ENCODE measurements at regions not wholly inside any gene's neighbourhood (a gene's known extent, or its start where the extent isn't known, plus 50 kb on each side); places are given as distances from the start of the nearest gene placed in this dataset.

DNA sequence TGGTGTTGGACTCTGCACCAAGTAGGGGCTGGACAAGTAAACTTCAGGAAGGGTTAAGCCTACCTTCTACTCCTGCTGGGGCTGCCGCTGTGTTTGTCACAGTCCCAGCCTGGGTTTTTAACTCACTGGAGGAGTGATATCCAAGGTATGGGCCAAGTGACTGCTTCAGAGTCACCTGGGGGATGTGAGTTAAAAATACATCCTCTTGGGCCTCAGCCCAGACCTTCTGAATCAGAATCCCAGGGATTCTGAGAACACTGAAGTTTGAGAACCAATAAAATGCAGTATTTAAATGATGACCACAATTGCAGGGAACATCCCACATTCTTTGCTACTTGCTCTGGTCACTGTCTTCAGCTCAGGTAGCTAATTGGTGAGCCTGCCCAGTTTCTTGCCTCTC lies 95.1 kb upstream of the DNAH5 start:
- Histone ChIP-seq H3K27ac (ENCODE audit: control insufficient read depth, insufficient read depth) (no peak overlapping the region), H2AFZ (ENCODE audit: control insufficient read depth, low read depth, low read length) (no peak overlapping the region), H3K4me2 (ENCODE audit: control insufficient read depth, insufficient read depth) (no peak overlapping the region), H4K20me1 (ENCODE audit: control insufficient read depth, insufficient read depth) (no peaks in the 10 kb centered on the region), H3K9ac (ENCODE audit: control insufficient read depth, insufficient read depth, low read length) (no peak overlapping the region), H3K36me3 (ENCODE audit: control insufficient read depth in 2 of 2, insufficient read depth in 2 of 2, low read length in 1 of 2) (no peaks in the 10 kb centered on the region), H3K4me3 (no peak overlapping the region), H3K27me3 (replicated peaks in 1 of 2; ENCODE audit: control insufficient read depth in 2 of 2, insufficient read depth in 2 of 2, low read length in 1 of 2) (peaks cover 0 to 4% of the 10 kb centered on the region in 2 experiments; a peak in 2 of 4 replicates), H3K79me2 (ENCODE audit: control insufficient read depth, insufficient read depth, low read length) (no peaks in the 10 kb centered on the region), H3K4me1 (ENCODE audit: control insufficient read depth, insufficient read depth, low read length) (no peaks in the 10 kb centered on the region), H3K9me3 (replicated peaks; ENCODE audit: control insufficient read depth, insufficient read depth, low read length) (no peaks in the 10 kb centered on the region)
- ATAC-seq = no peak
- WGBS (ENCODE audit: insufficient coverage, insufficient replicate concordance, low lambda C conversion rate, missing lambda C conversion rate) = 94% methylated on average over 1 of the region's 1 CpG
- CTCF ChIA-PET = no interaction called here
- POLR2A ChIA-PET = no interaction called here
- in situ Hi-C loops (cut with MboI) = no loop called here
- DNase-seq (ENCODE audit: low read depth, low spot score) = no peak
- SMC1A ChIA-PET (ENCODE audit: uncharacterized antibody, unreplicated experiment) = no interaction called here
- RAD21 ChIA-PET (ENCODE audit: unreplicated experiment) = no interaction called here
- no peak for FAIRE-seq
- intact Hi-C loops (cut with micrococcal nuclease; ENCODE audit: unreplicated experiment) = loop anchor here (1.0 kb wide), 1 partner anchor 24 kb away; no protein-coding TSS in a partner anchor
- TF ChIP-seq BHLHE40 (IDR thresholded peaks at IDR 0.05; ENCODE audit: borderline replicate concordance in 1 of 2, low read depth in 2 of 2, low read length in 1 of 2) (no peak), ESRRA (IDR thresholded peaks at IDR 0.05; ENCODE audit: low read length) (no peak), IRF5 (IDR thresholded peaks at IDR 0.05; ENCODE audit: borderline replicate concordance) (no peak), KDM1A (IDR thresholded peaks at IDR 0.05; ENCODE audit: borderline replicate concordance) (no peak), RB1 (IDR thresholded peaks at IDR 0.05; ENCODE audit: borderline replicate concordance) (no peak), KAT2A (conservative IDR thresholded peaks at IDR 0.05; ENCODE audit: control insufficient read depth, low read depth, low read length) (no peak), TARDBP (IDR thresholded peaks at IDR 0.05; ENCODE audit: borderline replicate concordance) (no peak), MYC (IDR thresholded peaks at IDR 0.05; ENCODE audit: insufficient read depth, insufficient read length, insufficient replicate concordance, low read length, severe bottlenecking) (no peak), NFXL1 (IDR thresholded peaks at IDR 0.05; ENCODE audit: borderline replicate concordance) (no peak)
- BruUV-seq (replicated peaks) = no TSS peak
